HG03175 (cell line): ENCODE measurements at regions not wholly inside any gene's neighbourhood (a gene's known extent, or its start where the extent isn't known, plus 50 kb on each side); places are given as distances from the start of the nearest gene placed in this dataset.

ENCODE experiments used
- ATAC-seq: cut with Tn5 transposase; IDR thresholded peaks from one replicate; pipeline ENCODE4 v1.9.1; 2021; ENCODE audit warnings: mild to moderate bottlenecking, moderate library complexity; ENCODE audit not compliant: unreplicated experiment

GRCh38 chr10:30256084-30256483, 93.0 kb downstream of the MTPAP start:
- ATAC-seq: no peak

GRCh38 chr10:30254926-30255325, 94.2 kb downstream of the MTPAP start:
- no peak for ATAC-seq

GRCh38 chr10:30248728-30249127, 100.3 kb downstream of the MTPAP start:
- ATAC-seq: no peak

- no peak for ATAC-seq
Observed at GRCh38 chr10:30247704-30248103, 101.4 kb downstream of the MTPAP start.

GRCh38 chr10:30241422-30242110, 107.5 kb downstream of the MTPAP start:
- ATAC-seq: no peak

- no peak for ATAC-seq
Observed at GRCh38 chr10:30238836-30239235, 110.2 kb downstream of the MTPAP start.

- ATAC-seq: no peak
Observed at GRCh38 chr10:30233186-30233959, 115.7 kb downstream of the MTPAP start.

GRCh38 chr10:30231709-30232108, 117.4 kb downstream of the MTPAP start:
- ATAC-seq: no peak

- no peak for ATAC-seq
Observed at GRCh38 chr10:30231071-30231652, 117.9 kb downstream of the MTPAP start.

GRCh38 chr10:30229536-30229935, 119.5 kb downstream of the MTPAP start:
- no peak for ATAC-seq

- ATAC-seq: no peak
Observed at GRCh38 chr10:30228417-30229036, 120.6 kb downstream of the MTPAP start.

GRCh38 chr10:30227481-30227880, 121.6 kb downstream of the MTPAP start:
- no peak for ATAC-seq

- ATAC-seq: no peak
Observed at GRCh38 chr10:30219971-30220751, 128.9 kb downstream of the MTPAP start.

- ATAC-seq: no peak
Observed at GRCh38 chr10:30216821-30217220, 132.3 kb downstream of the MTPAP start.

GRCh38 chr10:30215623-30216022, 133.5 kb downstream of the MTPAP start:
- ATAC-seq: no peak

GRCh38 chr10:30215141-30215540, 133.9 kb downstream of the MTPAP start:
- ATAC-seq: no peak

- ATAC-seq: no peak
Observed at GRCh38 chr10:30210296-30210695, 138.8 kb downstream of the MTPAP start.

GRCh38 chr10:30208330-30208729, 140.7 kb downstream of the MTPAP start:
- ATAC-seq: no peak

- no peak for ATAC-seq
Observed at GRCh38 chr10:30207485-30208052, 141.5 kb downstream of the MTPAP start.

- no peak for ATAC-seq
Observed at GRCh38 chr10:30200017-30200415, 140.6 kb upstream of the JCAD start.
